Trophoblast cell (in vitro differentiated cells and primary cell): ENCODE measurements at regions not wholly inside any gene's neighbourhood (a gene's known extent, or its start where the extent isn't known, plus 50 kb on each side); places are given as distances from the start of the nearest gene placed in this dataset.

Experiments used
- DNase-seq, 2 donors: peaks; one replicate each; pipeline ENCODE4 v3.0.0-alpha.2; 2016
- H2AFZ ChIP-seq: 2 replicates; pipeline ENCODE4 v1.6.1; 2013; ENCODE audit warnings: low read length, moderate library complexity, mild to moderate bottlenecking; ENCODE audit not compliant: insufficient read depth, poor library complexity
- H2AK5ac ChIP-seq: 2 replicates; pipeline ENCODE4 v1.6.1; 2013; ENCODE audit warnings: mild to moderate bottlenecking, low read length
- H2BK120ac ChIP-seq: 2 replicates; pipeline ENCODE4 v1.6.1; 2013; ENCODE audit warnings: low read length, mild to moderate bottlenecking, moderate library complexity; ENCODE audit not compliant: insufficient read depth, poor library complexity
- H2BK12ac ChIP-seq: 2 replicates; pipeline ENCODE4 v1.6.1; 2013; ENCODE audit warnings: mild to moderate bottlenecking, low read length, moderate library complexity
- H2BK5ac ChIP-seq: 2 replicates; pipeline ENCODE4 v1.6.1; 2013; ENCODE audit warnings: low read length, low read depth, moderate library complexity, mild to moderate bottlenecking; ENCODE audit not compliant: poor library complexity
- H3K14ac ChIP-seq: 2 replicates; pipeline ENCODE4 v1.6.1; 2013; ENCODE audit warnings: mild to moderate bottlenecking, low read length
- H3K18ac ChIP-seq: 2 replicates; pipeline ENCODE4 v1.6.1; 2013; ENCODE audit warnings: mild to moderate bottlenecking, low read length
- H3K23ac ChIP-seq: 2 replicates; pipeline ENCODE4 v1.6.1; 2013; ENCODE audit warnings: low read length
- H3K27ac ChIP-seq: 2 replicates; pipeline ENCODE4 v1.5.1; 2013; ENCODE audit warnings: low read depth, mild to moderate bottlenecking, inconsistent platforms, low read length, moderate library complexity
- H3K27me3 ChIP-seq: 2 replicates; pipeline ENCODE4 v1.6.1; 2013; ENCODE audit warnings: inconsistent platforms, mild to moderate bottlenecking, low read length, moderate library complexity; ENCODE audit not compliant: insufficient read depth
- H3K36me3 ChIP-seq, 2 experiments: 1 replicate in 1 of 2; 2 replicates in 1 of 2; pipeline ENCODE4 v1.6.1; 2013; ENCODE audit warnings: low read length in 2 of 2, mild to moderate bottlenecking in 2 of 2, moderate library complexity in 1 of 2; ENCODE audit not compliant: insufficient read depth in 2 of 2, control insufficient read depth in 1 of 2
- H3K4ac ChIP-seq: 2 replicates; pipeline ENCODE4 v1.6.1; 2013; ENCODE audit warnings: low read depth, mild to moderate bottlenecking, low read length, moderate library complexity
- H3K4me1 ChIP-seq, 2 experiments: 1 replicate in 1 of 2; 2 replicates in 1 of 2; pipeline ENCODE4 v1.6.1; 2013; ENCODE audit warnings: low read length in 2 of 2, mild to moderate bottlenecking in 2 of 2, moderate library complexity in 1 of 2; ENCODE audit not compliant: insufficient read depth in 2 of 2, control insufficient read depth in 1 of 2
- H3K4me2 ChIP-seq: 2 replicates; pipeline ENCODE4 v1.6.1; 2013; ENCODE audit warnings: inconsistent platforms, mild to moderate bottlenecking, low read length, moderate library complexity
- H3K4me3 ChIP-seq: 2 replicates; pipeline ENCODE4 v1.5.1; 2013; ENCODE audit warnings: mild to moderate bottlenecking, low read depth, low read length, inconsistent platforms
- H3K79me1 ChIP-seq: one replicate; pipeline ENCODE4 v1.6.1; 2013; ENCODE audit warnings: low read length
- H3K79me2 ChIP-seq: 2 replicates; pipeline ENCODE4 v1.6.1; 2013; ENCODE audit warnings: low read length, mild to moderate bottlenecking; ENCODE audit not compliant: control insufficient read depth, insufficient read depth, poor library complexity
- H3K9ac ChIP-seq: 2 replicates; pipeline ENCODE4 v1.6.1; 2013; ENCODE audit warnings: mild to moderate bottlenecking, low read length
- H3K9me3 ChIP-seq: 2 replicates; pipeline ENCODE4 v1.6.1; 2013; ENCODE audit warnings: low read depth, mild to moderate bottlenecking, control low read depth, inconsistent platforms, low read length; ENCODE audit not compliant: insufficient read depth
- H4K12ac ChIP-seq: 2 replicates; pipeline ENCODE4 v1.6.1; 2013; ENCODE audit warnings: low read depth, mild to moderate bottlenecking, low read length, moderate library complexity
- H4K8ac ChIP-seq: 2 replicates; pipeline ENCODE4 v1.6.1; 2013; ENCODE audit warnings: low read depth, mild to moderate bottlenecking, low read length, moderate library complexity
- H4K91ac ChIP-seq: one replicate; pipeline ENCODE4 v1.6.1; 2013; ENCODE audit warnings: low read depth, mild to moderate bottlenecking, low read length, moderate library complexity
- WGBS: extraction: QIAGEN DNeasy Blood & Tissue Kit; methylation state at CpG from one replicate; pipeline ENCODE4 v1.1.7; 2013; ENCODE audit warnings: missing lambda C conversion rate; ENCODE audit not compliant: insufficient read length, insufficient coverage; ENCODE audit errors: extremely low coverage; 5-methylcytosine and 5-hydroxymethylcytosine counted together

- Histone ChIP-seq H2BK12ac (no peak overlapping the region), H3K14ac (no peak overlapping the region), H2AK5ac (no peak overlapping the region), H3K4ac (no peak overlapping the region), H3K23ac (no peak overlapping the region), H2AFZ (no peak overlapping the region), H2BK5ac (no peak overlapping the region), H3K4me2 (no peak overlapping the region), H2BK120ac (no peak overlapping the region), H3K79me2 (no peaks in the 10 kb centered on the region), H3K9ac (no peak overlapping the region), H3K36me3 (no peaks in the 10 kb centered on the region), H3K9me3 (no peaks in the 10 kb centered on the region), H4K12ac (no peak overlapping the region), H3K27me3 (no peaks in the 10 kb centered on the region), H3K27ac (no peak overlapping the region), H4K91ac (no peak overlapping the region), H4K8ac (no peak overlapping the region), H3K18ac (no peak overlapping the region), H3K4me1 (no peaks in the 10 kb centered on the region), H3K79me1 (no peaks in the 10 kb centered on the region), H3K4me3 (no peak overlapping the region)
- DNase-seq: no peak
- WGBS: no CpG with 5 or more reads among the region's 4 CpGs
Measured at GRCh38 chr2:156695020-156695419, 258.8 kb downstream of the GPD2 start.

- Histone ChIP-seq H4K12ac (no peak overlapping the region), H3K23ac (no peak overlapping the region), H3K27me3 (no peaks in the 10 kb centered on the region), H3K4me1 (no peaks in the 10 kb centered on the region), H3K18ac (no peak overlapping the region), H3K79me2 (no peaks in the 10 kb centered on the region), H3K27ac (no peak overlapping the region), H3K4ac (no peak overlapping the region), H3K9ac (no peak overlapping the region), H3K4me3 (no peak overlapping the region), H3K36me3 (no peaks in the 10 kb centered on the region), H3K79me1 (no peaks in the 10 kb centered on the region), H2BK12ac (no peak overlapping the region), H2BK5ac (no peak overlapping the region), H4K8ac (no peak overlapping the region), H2AFZ (no peak overlapping the region), H2BK120ac (no peak overlapping the region), H3K14ac (no peak overlapping the region), H2AK5ac (no peak overlapping the region), H4K91ac (no peak overlapping the region), H3K4me2 (no peak overlapping the region), H3K9me3 (no peaks in the 10 kb centered on the region)
- no peak for DNase-seq
- no CpG with 5 or more reads among the region's 2 CpGs for WGBS
Measured at GRCh38 chr2:156695595-156695994, 259.4 kb downstream of the GPD2 start.

- H3K4me3 ChIP-seq: no peak overlapping the region
- H4K8ac ChIP-seq: no peak overlapping the region
- H3K14ac ChIP-seq: no peak overlapping the region
- WGBS: no CpG with 5 or more reads among the region's 4 CpGs
- no peak overlapping the region for H4K12ac ChIP-seq
- H3K79me2 ChIP-seq: no peaks in the 10 kb centered on the region
- H3K27me3 ChIP-seq: no peaks in the 10 kb centered on the region
- no peak overlapping the region for H3K4me2 ChIP-seq
- no peak overlapping the region for H2AFZ ChIP-seq
- H3K4me1 ChIP-seq: no peaks in the 10 kb centered on the region
- no peaks in the 10 kb centered on the region for H3K9me3 ChIP-seq
- no peak overlapping the region for H3K23ac ChIP-seq
- no peak overlapping the region for H3K4ac ChIP-seq
- H4K91ac ChIP-seq: no peak overlapping the region
- H3K9ac ChIP-seq: no peak overlapping the region
- no peak overlapping the region for H2BK120ac ChIP-seq
- no peak overlapping the region for H2AK5ac ChIP-seq
- no peaks in the 10 kb centered on the region for H3K36me3 ChIP-seq
- peak; percentile 58 to 60 for DNase-seq
- H3K18ac ChIP-seq: no peak overlapping the region
- H2BK5ac ChIP-seq: no peak overlapping the region
- no peak overlapping the region for H3K27ac ChIP-seq
- no peaks in the 10 kb centered on the region for H3K79me1 ChIP-seq
- no peak overlapping the region for H2BK12ac ChIP-seq
Measured at GRCh38 chr2:156697906-156698305, 261.7 kb downstream of the GPD2 start.

GRCh38 chr2:156700681-156701080 lies 264.5 kb downstream of the GPD2 start:
- Histone ChIP-seq H3K4me2 (no peak overlapping the region), H3K9me3 (no peaks in the 10 kb centered on the region), H3K36me3 (no peaks in the 10 kb centered on the region), H2BK5ac (no peak overlapping the region), H2BK12ac (no peak overlapping the region), H3K14ac (no peak overlapping the region), H3K79me1 (no peaks in the 10 kb centered on the region), H4K8ac (no peak overlapping the region), H3K4me1 (no peaks in the 10 kb centered on the region), H3K27ac (no peak overlapping the region), H3K4ac (no peak overlapping the region), H3K4me3 (no peak overlapping the region), H3K79me2 (no peaks in the 10 kb centered on the region), H3K27me3 (no peaks in the 10 kb centered on the region), H2BK120ac (no peak overlapping the region), H3K9ac (no peak overlapping the region), H2AFZ (no peak overlapping the region), H2AK5ac (no peak overlapping the region), H3K23ac (no peak overlapping the region), H3K18ac (no peak overlapping the region), H4K12ac (no peak overlapping the region), H4K91ac (no peak overlapping the region)
- DNase-seq: no peak
- no CpG with 5 or more reads among the region's 8 CpGs for WGBS
